Prostate gland (tissue), 2 donors: ENCODE measurements at regions not wholly inside any gene's neighbourhood (a gene's known extent, or its start where the extent isn't known, plus 50 kb on each side); places are given as distances from the start of the nearest gene placed in this dataset.
"Not testable (repeated sequence)": the region's sequence is repeated elsewhere in the genome, so short reads cannot be mapped to it uniquely, and the experiment has no call there.

ENCODE experiments used
- CTCF ChIP-seq, 4 experiments: fragments of 200-600 bp in 2 of 4; fragments of 450-650 bp in 2 of 4; sonication (generic) in 2 of 4; IDR thresholded peaks; 1 replicate in 3 of 4; 2 replicates in 1 of 4; pipeline ENCODE4 v1.5.1; 2016 to 2019; ENCODE audit warnings: antibody characterized with exemption in 4 of 4, mild to moderate bottlenecking in 2 of 4, moderate library complexity in 2 of 4
- POLR2A ChIP-seq: fragments of 450-650 bp; IDR thresholded peaks from one replicate; pipeline ENCODE4 v1.6.1; 2016; ENCODE audit warnings: antibody characterized with exemption, mild to moderate bottlenecking
- POLR2AphosphoS5 ChIP-seq: sonication (generic); formaldehyde crosslinking; IDR thresholded peaks from one replicate; pipeline ENCODE4 v1.6.1; 2017; ENCODE audit warnings: antibody characterized with exemption

DNA sequence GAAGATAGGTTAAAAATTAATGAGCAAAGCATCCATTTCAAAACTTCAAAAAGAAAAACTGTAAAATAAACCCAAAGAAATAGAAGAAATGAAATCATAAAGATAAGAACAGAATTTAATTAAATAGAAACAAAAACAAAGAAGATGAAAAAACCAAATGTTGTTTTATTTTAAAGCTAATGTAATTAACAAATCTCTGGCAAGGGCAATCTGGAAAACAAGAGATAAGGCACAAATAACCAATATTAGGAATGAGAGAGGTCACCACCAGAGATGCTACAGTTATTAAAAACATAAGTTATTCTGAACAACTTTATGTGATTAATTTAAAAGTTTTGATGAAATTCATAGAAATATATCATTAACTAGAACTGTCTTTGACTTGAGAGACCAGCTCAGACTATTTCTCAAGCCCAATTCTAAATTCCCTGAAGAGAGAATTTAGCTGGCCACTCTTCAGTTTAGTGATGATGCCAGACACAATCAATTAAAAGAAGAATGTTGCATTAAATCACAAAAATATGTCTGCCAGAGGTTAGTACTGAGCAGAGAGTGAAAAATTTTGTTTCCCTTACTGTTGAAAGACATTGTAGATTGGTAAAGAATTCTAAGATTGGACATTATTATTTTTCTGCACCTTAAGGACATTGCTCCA lies 227.4 kb upstream of the VLDLR start:
- not testable (repeated sequence) for TF ChIP-seq POLR2AphosphoS5; CTCF (IDR thresholded peaks at IDR 0.05); POLR2A
